PC-9 (cell line): ENCODE measurements at regions not wholly inside any gene's neighbourhood (a gene's known extent, or its start where the extent isn't known, plus 50 kb on each side); places are given as distances from the start of the nearest gene placed in this dataset.

Source experiments
- BruUV-seq: library from RNA; stranded (reverse); fragments of 400-500 nt; replicated peaks from 2 replicates; lab custom pipeline; 2021; lab: Mats Ljungman, UMichigan
- CTCF ChIA-PET: fragments of 300-600 bp; sonication (Branson Sonifier 250); formaldehyde crosslinking; loops from one replicate; lab custom pipeline; 2022; ENCODE audit warnings: antibody characterized with exemption; lab: Charles Lee
- POLR2A ChIA-PET: fragments of 300-600 bp; sonication (Branson Sonifier 250); formaldehyde crosslinking; loops from one replicate; lab custom pipeline; 2022; ENCODE audit warnings: antibody characterized with exemption; ENCODE audit not compliant: unreplicated experiment; lab: Charles Lee
- DNase-seq, 2 experiments: peaks; one replicate each; pipeline versions ENCODE4 v3.0.0 to v3.0.0-alpha.2; 2015 to 2022; ENCODE audit warnings: mixed read lengths in 1 of 2
- H2AFZ ChIP-seq: fragments of 200-600 bp; sonication (generic); 2 replicates; pipeline ENCODE4 v1.8.1; 2017; ENCODE audit warnings: antibody characterized with exemption
- H3F3A ChIP-seq: fragments of 200-600 bp; sonication (generic); 2 replicates; pipeline ENCODE4 v1.8.1; 2017; ENCODE audit warnings: antibody characterized with exemption, mild to moderate bottlenecking, low read depth; ENCODE audit not compliant: insufficient read depth
- H3K27ac ChIP-seq: fragments of 200-600 bp; sonication (generic); 2 replicates; pipeline ENCODE4 v1.6.1; 2016; ENCODE audit warnings: mixed run types
- H3K27me3 ChIP-seq: fragments of 200-600 bp; sonication (generic); 2 replicates; pipeline ENCODE4 v1.6.1; 2016; ENCODE audit warnings: low read depth, mixed run types; ENCODE audit not compliant: insufficient read depth
- H3K36me3 ChIP-seq: fragments of 200-600 bp; sonication (generic); 2 replicates; pipeline ENCODE4 v1.6.1; 2016; ENCODE audit warnings: low read depth, mixed run types
- H3K4me1 ChIP-seq: fragments of 200-600 bp; sonication (generic); replicated peaks from 2 replicates; pipeline ENCODE4 v1.6.1; 2016; ENCODE audit warnings: mixed run types; ENCODE audit not compliant: insufficient read depth
- H3K4me2 ChIP-seq: fragments of 200-600 bp; sonication (generic); 2 replicates; pipeline ENCODE4 v1.6.1; 2017; ENCODE audit warnings: mixed run types
- H3K4me3 ChIP-seq: fragments of 200-600 bp; sonication (generic); 2 replicates; pipeline ENCODE4 v1.6.1; 2016; ENCODE audit warnings: mixed run types
- H3K79me2 ChIP-seq: fragments of 200-600 bp; sonication (generic); 2 replicates; pipeline ENCODE4 v1.6.1; 2017; ENCODE audit warnings: low read depth, mixed run types
- H3K9me2 ChIP-seq: fragments of 200-600 bp; sonication (generic); 2 replicates; pipeline ENCODE4 v1.8.1; 2017; ENCODE audit warnings: mild to moderate bottlenecking; ENCODE audit not compliant: insufficient read depth
- H3K9me3 ChIP-seq: fragments of 200-600 bp; sonication (generic); 2 replicates; pipeline ENCODE4 v1.8.1; 2016; ENCODE audit warnings: low read depth; ENCODE audit not compliant: insufficient read depth
- H4K20me1 ChIP-seq: fragments of 200-600 bp; sonication (generic); 2 replicates; pipeline ENCODE4 v1.8.1; 2017; ENCODE audit not compliant: insufficient read depth
- CTCF ChIP-seq: fragments of 200-600 bp; sonication (generic); conservative IDR thresholded peaks from 2 replicates; pipeline ENCODE4 v1.6.1; 2017; ENCODE audit warnings: mixed run types, antibody characterized with exemption, mild to moderate bottlenecking, moderate library complexity
- EZH2 ChIP-seq: fragments of 200-600 bp; sonication (generic); IDR thresholded peaks from 2 replicates; pipeline ENCODE4 v1.8.0; 2017; ENCODE audit warnings: antibody characterized with exemption, low read depth
- intact Hi-C: fragments of 100-400 bp; cut with micrococcal nuclease; formaldehyde crosslinking; loops from one replicate; pipeline ENCODE4 v1.10.0; 2022; ENCODE audit not compliant: unreplicated experiment

- H3F3A ChIP-seq = no peaks in the 10 kb centered on the region
- no peaks in the 10 kb centered on the region for H3K79me2 ChIP-seq
- CTCF ChIA-PET = no interaction called here
- no peak for DNase-seq
- BruUV-seq = no TSS peak
- no peak overlapping the region for H2AFZ ChIP-seq
- TF ChIP-seq EZH2 = no peak
- TF ChIP-seq CTCF = no peak
- POLR2A ChIA-PET = no interaction called here
- no peak overlapping the region for H3K4me3 ChIP-seq
- no peaks in the 10 kb centered on the region for H3K36me3 ChIP-seq
- intact Hi-C loops = no loop called here
- H3K4me2 ChIP-seq = no peak overlapping the region
- no peaks in the 10 kb centered on the region for H3K9me2 ChIP-seq
- H3K4me1 ChIP-seq = no peaks in the 10 kb centered on the region
- no peak overlapping the region for H3K27ac ChIP-seq
- H3K27me3 ChIP-seq = no peaks in the 10 kb centered on the region
- H3K9me3 ChIP-seq = no peaks in the 10 kb centered on the region
- H4K20me1 ChIP-seq = no peaks in the 10 kb centered on the region
These were observed 1446.2 kb downstream of the LRFN5 start for GRCh38 chr14:43052897-43053296.

GRCh38 chr14:43043850-43044249, 1437.2 kb downstream of the LRFN5 start:
- Histone ChIP-seq H3K4me2 (no peak overlapping the region), H3F3A (no peaks in the 10 kb centered on the region; the same call in 1 of the 2 replicates), H4K20me1 (no peaks in the 10 kb centered on the region; the same call in 1 of the 2 replicates), H3K27me3 (no peaks in the 10 kb centered on the region), H3K36me3 (no peaks in the 10 kb centered on the region), H3K4me3 (no peak overlapping the region), H3K79me2 (no peaks in the 10 kb centered on the region), H3K4me1 (no peaks in the 10 kb centered on the region), H2AFZ (no peak overlapping the region), H3K27ac (no peak overlapping the region), H3K9me2 (no peaks in the 10 kb centered on the region), H3K9me3 (no peaks in the 10 kb centered on the region)
- no TSS peak for BruUV-seq
- TF ChIP-seq CTCF (no peak), EZH2 (no peak)
- intact Hi-C loops = no loop called here
- ChIA-PET CTCF (no interaction called here), POLR2A (no interaction called here)
- DNase-seq = no peak

GRCh38 chr14:43042408-43042807, 1435.7 kb downstream of the LRFN5 start:
- ChIA-PET CTCF (no interaction called here), POLR2A (no interaction called here)
- TF ChIP-seq CTCF (no peak), EZH2 (no peak)
- Histone ChIP-seq H2AFZ (no peak overlapping the region), H3K4me2 (no peak overlapping the region), H4K20me1 (no peaks in the 10 kb centered on the region; the same call in 1 of the 2 replicates), H3K27ac (no peak overlapping the region), H3F3A (no peaks in the 10 kb centered on the region; the same call in 1 of the 2 replicates), H3K4me1 (no peaks in the 10 kb centered on the region), H3K27me3 (no peaks in the 10 kb centered on the region), H3K9me3 (no peaks in the 10 kb centered on the region), H3K4me3 (no peak overlapping the region), H3K36me3 (no peaks in the 10 kb centered on the region), H3K9me2 (no peaks in the 10 kb centered on the region), H3K79me2 (no peaks in the 10 kb centered on the region)
- intact Hi-C loops = no loop called here
- DNase-seq = no peak
- no TSS peak for BruUV-seq
